K562 (cell line): ENCODE measurements at regions not wholly inside any gene's neighbourhood (a gene's known extent, or its start where the extent isn't known, plus 50 kb on each side); places are given as distances from the start of the nearest gene placed in this dataset.

Experiments used
- ATAC-seq: fragments of 200-7000 bp; cut with Tn5 transposase; 3 replicates; pipeline ENCODE4 v1.9.1; 2020; ENCODE audit warnings: moderate library complexity
- BruUV-seq: library from RNA; stranded (reverse); fragments of 400-500 nt; replicated peaks from 2 replicates; lab custom pipeline; 2021; lab: Mats Ljungman, UMichigan
- CTCF ChIA-PET: fragments of 300-600 bp; formaldehyde crosslinking; extraction: SDS; loops from one replicate; lab custom pipeline; 2021; ENCODE audit warnings: low intra/inter-chr PET ratio; lab: Yijun Ruan, JAX
- POLR2A ChIA-PET: fragments of 300-600, 350-650 bp; sonication (Branson Sonifier 250); formaldehyde crosslinking; extraction: SDS; loops from one replicate; lab custom pipeline; 2021; ENCODE audit warnings: antibody characterized with exemption, inconsistent platforms; lab: Yijun Ruan, JAX
- DNase-seq, 4 experiments: peaks; one replicate each; pipeline versions ENCODE4 v3.0.0 to v3.0.0-alpha.2; 2011 to 2018; ENCODE audit warnings: low spot score in 3 of 4, mixed read lengths in 3 of 4; ENCODE audit errors: extremely low read depth in 1 of 4
- FAIRE-seq: peaks from 2 replicates; lab custom pipeline; 2011; peaks lifted over from hg19 to GRCh38; lab: Jason Lieb, UNC
- H2AFZ ChIP-seq: 2 replicates; pipeline ENCODE4 v1.6.0; 2011; ENCODE audit warnings: low read depth, low read length, control low read depth, inconsistent platforms
- H3K27ac ChIP-seq: fragments of 200-600 bp; 3 replicates; pipeline ENCODE4 v1.8.0; 2011; ENCODE audit warnings: low read depth, mild to moderate bottlenecking, control low read depth, inconsistent platforms, low read length, moderate library complexity, mixed read lengths; ENCODE audit errors: extremely low read depth
- H3K27me3 ChIP-seq, 2 experiments: fragments of 300-600 bp in 1 of 2; 2 replicates in 1 of 2; 3 replicates in 1 of 2; pipeline versions ENCODE4 v1.6.0 to v1.8.0; 2011; ENCODE audit warnings: inconsistent platforms in 2 of 2, low read length in 2 of 2, mild to moderate bottlenecking in 1 of 2, mixed read lengths in 1 of 2, moderate library complexity in 1 of 2; ENCODE audit not compliant: control insufficient read depth in 2 of 2, insufficient read depth in 2 of 2
- H3K36me3 ChIP-seq: fragments of 300-600 bp; 3 replicates; pipeline ENCODE4 v1.8.0; 2011; ENCODE audit warnings: mild to moderate bottlenecking, low read length, inconsistent platforms; ENCODE audit not compliant: control insufficient read depth, insufficient read depth
- H3K4me1 ChIP-seq, 2 experiments: fragments of 200-600 bp in 1 of 2; replicated peaks in 1 of 2; 2 replicates in 1 of 2; 3 replicates in 1 of 2; pipeline versions ENCODE4 v1.5.1 to v1.8.0; 2011; ENCODE audit warnings: inconsistent platforms in 2 of 2, low read length in 2 of 2, mild to moderate bottlenecking in 1 of 2, mixed read lengths in 1 of 2, moderate library complexity in 1 of 2; ENCODE audit not compliant: control insufficient read depth in 2 of 2, insufficient read depth in 2 of 2
- H3K4me2 ChIP-seq: 2 replicates; pipeline ENCODE4 v1.6.1; 2011; ENCODE audit warnings: low read length, control low read depth, inconsistent platforms, mixed read lengths; ENCODE audit not compliant: insufficient read depth
- H3K4me3 ChIP-seq: fragments of 200-600 bp; sonication (generic), shearing (Covaris generic); 2 replicates; pipeline ENCODE4 v1.5.1; 2016; ENCODE audit warnings: control low read depth, inconsistent platforms
- H3K79me2 ChIP-seq: fragments of 200-600 bp; 3 replicates; pipeline ENCODE4 v1.8.0; 2011; ENCODE audit warnings: low read length, inconsistent platforms; ENCODE audit not compliant: control insufficient read depth, insufficient read depth
- H3K9ac ChIP-seq, 2 experiments: 2 replicates each; pipeline versions ENCODE4 v1.6.0 to v1.6.1; 2011; ENCODE audit warnings: low read depth in 2 of 2, low read length in 2 of 2, control low read depth in 1 of 2, inconsistent platforms in 1 of 2, mild to moderate bottlenecking in 1 of 2, mixed read lengths in 1 of 2; ENCODE audit not compliant: insufficient read depth in 1 of 2
- H3K9me1 ChIP-seq: one replicate; pipeline ENCODE4 v1.6.0; 2011; ENCODE audit warnings: inconsistent platforms, mild to moderate bottlenecking, low read length, moderate library complexity; ENCODE audit not compliant: control insufficient read depth, insufficient read depth
- H3K9me3 ChIP-seq: replicated peaks from 2 replicates; pipeline ENCODE4 v1.5.1; 2011; ENCODE audit warnings: low read depth, low read length, inconsistent platforms; ENCODE audit not compliant: control insufficient read depth, insufficient read depth
- H4K20me1 ChIP-seq: replicated peaks from 2 replicates; pipeline ENCODE4 v1.6.1; 2011; ENCODE audit warnings: low read length, inconsistent platforms, mixed read lengths; ENCODE audit not compliant: control insufficient read depth, insufficient read depth
- GTF2A2 ChIP-seq: IDR thresholded peaks from 2 replicates; pipeline ENCODE4 v1.6.1; 2016; ENCODE audit warnings: mild to moderate bottlenecking, missing genetic modification characterization, missing compliant biosample characterization
- JUND ChIP-seq, 2 experiments: IDR thresholded peaks; 2 replicates in 1 of 2; 3 replicates in 1 of 2; pipeline ENCODE4 v1.6.1; 2011; ENCODE audit warnings: borderline replicate concordance in 2 of 2, low read depth in 2 of 2, low read length in 2 of 2, improper control_type of control experiment in 1 of 2, missing biosample characterization in 1 of 2, missing genetic modification characterization in 1 of 2, missing genetic modification reagents in 1 of 2
- SAP30 ChIP-seq: fragments of 200-600 bp; sonication (generic); IDR thresholded peaks from 2 replicates; pipeline ENCODE4 v1.6.1; 2012; ENCODE audit warnings: borderline replicate concordance, low read depth, mild to moderate bottlenecking, moderate library complexity, low read length, control low read depth, inconsistent platforms; ENCODE audit not compliant: insufficient read depth, poor library complexity, severe bottlenecking
- ZNF217 ChIP-seq: sonication (generic); formaldehyde crosslinking; IDR thresholded peaks from 2 replicates; pipeline ENCODE4 v1.8.0; 2022; ENCODE audit warnings: mild to moderate bottlenecking, missing genetic modification reagents
- ZNF507 ChIP-seq: conservative IDR thresholded peaks from 2 replicates; pipeline ENCODE4 v1.6.1; 2017; ENCODE audit warnings: missing genetic modification characterization, missing compliant biosample characterization
- WGBS: fragments of 100-300 bp; shearing (Covaris generic); methylation state at CpG from one replicate; pipeline ENCODE4 v1.1.6; 2016; ENCODE audit warnings: low coverage, mixed read lengths; ENCODE audit not compliant: insufficient coverage; ENCODE audit errors: missing lambda C conversion rate; 5-methylcytosine and 5-hydroxymethylcytosine counted together
- in situ Hi-C: fragments of 300-500 bp; cut with MboI; formaldehyde crosslinking; loops from 4 replicates; pipeline ENCODE4 v1.15.0; 2018; ENCODE audit warnings: inconsistent platforms, mixed read lengths
- intact Hi-C: fragments of 100-400 bp; cut with micrococcal nuclease; formaldehyde crosslinking; loops from 2 replicates; pipeline ENCODE4 v1.14.2; 2022
- TF ChIP-seq, protein P1 (sequence below): sonication (generic); formaldehyde crosslinking; IDR thresholded peaks from 2 replicates; pipeline ENCODE4 v1.8.0; 2022; ENCODE audit warnings: mild to moderate bottlenecking, missing genetic modification reagents
- TF ChIP-seq, protein P2 (sequence below): fragments of 250-450 bp; sonication (Bioruptor Pico); IDR thresholded peaks from 2 replicates; pipeline ENCODE4 v1.8.0; 2021; ENCODE audit warnings: moderate library complexity, mild to moderate bottlenecking, inconsistent platforms

DNA sequence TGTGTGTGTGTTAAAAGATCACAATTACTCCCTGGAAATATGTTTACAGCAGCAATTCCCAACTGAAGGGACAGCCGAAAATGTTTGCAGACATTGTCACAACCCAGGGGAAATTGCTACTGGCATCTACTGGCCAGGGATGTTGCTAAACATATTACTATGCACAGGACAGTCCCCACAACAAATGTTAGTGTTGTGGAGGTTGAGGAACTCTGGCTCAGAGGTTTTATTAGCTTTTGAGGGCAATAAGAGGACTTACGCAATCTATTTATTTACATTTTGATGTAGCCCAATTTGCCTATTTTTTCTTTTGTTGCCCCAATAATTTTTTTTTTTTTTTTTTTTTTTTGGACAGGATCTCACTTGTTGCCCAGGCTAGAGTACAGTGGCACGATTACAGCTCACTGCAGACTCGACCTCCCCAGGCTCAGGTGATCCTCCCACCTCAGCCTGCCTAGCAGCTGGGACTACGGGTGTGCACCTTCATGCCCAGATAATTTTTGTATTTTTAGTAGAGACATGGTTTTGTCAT lies 154.1 kb downstream of the RPS12 start:
- peaks cover 0 to 15% of the 10 kb centered on the region in 2 experiments; a peak in 3 of 5 replicates for H3K4me1 ChIP-seq
- 2% methylated on average over 5 of the region's 5 CpGs for WGBS
- ChIA-PET CTCF (interaction anchor here (0.6 kb wide), 1 partner anchor 36 kb away, joined by 3 read pairs; no protein-coding TSS in a partner anchor), POLR2A (no interaction called here)
- no peaks in the 10 kb centered on the region for H3K36me3 ChIP-seq
- no peaks in the 10 kb centered on the region for H3K9me1 ChIP-seq
- in situ Hi-C loops (loop anchor here (25.0 kb wide), 1 partner anchor 944 kb away; no protein-coding TSS in a partner anchor), intact Hi-C loops (loop anchor here (10.0 kb wide), 2 partner anchors 304 to 1126 kb away; no protein-coding TSS in a partner anchor)
- no peak overlapping the region for H2AFZ ChIP-seq
- H3K27ac ChIP-seq, result no peak overlapping the region
- H3K4me2 ChIP-seq, result no peak overlapping the region
- H3K4me3 ChIP-seq, result no peak overlapping the region
- no peaks in the 10 kb centered on the region for H4K20me1 ChIP-seq
- no peak overlapping the region for H3K9ac ChIP-seq
- no peak for ATAC-seq
- DNase-seq, result no peak
- H3K27me3 ChIP-seq, result no peaks in the 10 kb centered on the region
- no peak for FAIRE-seq
- TF ChIP-seq JUND (IDR thresholded peaks at IDR 0.05; ENCODE audit: borderline replicate concordance, low read depth, low read length) (no peak), JUND (tag; IDR thresholded peaks at IDR 0.05; ENCODE audit: borderline replicate concordance, low read depth, low read length) (no peak), SAP30 (no peak), GTF2A2 (tag) (no peak), ZNF507 (tag) (no peak), ZNF217 (CRISPR knock-in tag) (no peak)
- TF ChIP-seq, protein P1, sequence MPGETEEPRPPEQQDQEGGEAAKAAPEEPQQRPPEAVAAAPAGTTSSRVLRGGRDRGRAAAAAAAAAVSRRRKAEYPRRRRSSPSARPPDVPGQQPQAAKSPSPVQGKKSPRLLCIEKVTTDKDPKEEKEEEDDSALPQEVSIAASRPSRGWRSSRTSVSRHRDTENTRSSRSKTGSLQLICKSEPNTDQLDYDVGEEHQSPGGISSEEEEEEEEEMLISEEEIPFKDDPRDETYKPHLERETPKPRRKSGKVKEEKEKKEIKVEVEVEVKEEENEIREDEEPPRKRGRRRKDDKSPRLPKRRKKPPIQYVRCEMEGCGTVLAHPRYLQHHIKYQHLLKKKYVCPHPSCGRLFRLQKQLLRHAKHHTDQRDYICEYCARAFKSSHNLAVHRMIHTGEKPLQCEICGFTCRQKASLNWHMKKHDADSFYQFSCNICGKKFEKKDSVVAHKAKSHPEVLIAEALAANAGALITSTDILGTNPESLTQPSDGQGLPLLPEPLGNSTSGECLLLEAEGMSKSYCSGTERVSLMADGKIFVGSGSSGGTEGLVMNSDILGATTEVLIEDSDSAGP (CRISPR knock-in tag), result no peak
- TF ChIP-seq, protein P2, sequence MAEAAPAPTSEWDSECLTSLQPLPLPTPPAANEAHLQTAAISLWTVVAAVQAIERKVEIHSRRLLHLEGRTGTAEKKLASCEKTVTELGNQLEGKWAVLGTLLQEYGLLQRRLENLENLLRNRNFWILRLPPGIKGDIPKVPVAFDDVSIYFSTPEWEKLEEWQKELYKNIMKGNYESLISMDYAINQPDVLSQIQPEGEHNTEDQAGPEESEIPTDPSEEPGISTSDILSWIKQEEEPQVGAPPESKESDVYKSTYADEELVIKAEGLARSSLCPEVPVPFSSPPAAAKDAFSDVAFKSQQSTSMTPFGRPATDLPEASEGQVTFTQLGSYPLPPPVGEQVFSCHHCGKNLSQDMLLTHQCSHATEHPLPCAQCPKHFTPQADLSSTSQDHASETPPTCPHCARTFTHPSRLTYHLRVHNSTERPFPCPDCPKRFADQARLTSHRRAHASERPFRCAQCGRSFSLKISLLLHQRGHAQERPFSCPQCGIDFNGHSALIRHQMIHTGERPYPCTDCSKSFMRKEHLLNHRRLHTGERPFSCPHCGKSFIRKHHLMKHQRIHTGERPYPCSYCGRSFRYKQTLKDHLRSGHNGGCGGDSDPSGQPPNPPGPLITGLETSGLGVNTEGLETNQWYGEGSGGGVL (CRISPR knock-in tag), result no peak
- TF ChIP-seq, all 486 proteins: peak for 0
- no TSS peak for BruUV-seq
- Histone ChIP-seq H3K9me3 (no peaks in the 10 kb centered on the region), H3K79me2 (no peaks in the 10 kb centered on the region)
